ENCODE measurements at regions not wholly inside any gene's neighbourhood (a gene's known extent, or its start where the extent isn't known, plus 50 kb on each side); places are given as distances from the start of the nearest gene placed in this dataset.

- Histone ChIP-seq H3K36me3 (ENCODE audit: low read depth) (no peaks in the 10 kb centered on the region), H3K4me3 (no peak overlapping the region), H3K9me3 (no peaks in the 10 kb centered on the region), H3K4me1 (ENCODE audit: low read depth) (no peaks in the 10 kb centered on the region)
- ATAC-seq (no peak), DNase-seq (no peak)
- intact Hi-C loops (cut with DNase I, micrococcal nuclease) = no loop called here
- no peak for TF ChIP-seq CTCF (IDR thresholded peaks at IDR 0.05)
Observed at GRCh38 chr18:67682516-67682915, 166.0 kb upstream of the DSEL start.

- intact Hi-C loops (cut with DNase I, micrococcal nuclease) = no loop called here
- no peaks in the 10 kb centered on the region for H3K9me3 ChIP-seq
- no peak for ATAC-seq
Observed at GRCh38 chr18:67677489-67677888, 161.0 kb upstream of the DSEL start.

GRCh38 chr18:67672716-67673115, 156.2 kb upstream of the DSEL start:
- intact Hi-C loops (cut with DNase I, micrococcal nuclease) = no loop called here

More at GRCh38 chr18:67677489-67677888, 161.0 kb upstream of the DSEL start:
- TF ChIP-seq CTCF (IDR thresholded peaks at IDR 0.05) = no peak
- DNase-seq = no peak
- Histone ChIP-seq H3K4me1 (ENCODE audit: low read depth) (no peaks in the 10 kb centered on the region), H3K36me3 (ENCODE audit: low read depth) (no peaks in the 10 kb centered on the region), H3K4me3 (no peak overlapping the region)

GRCh38 chr18:67672155-67672554, 155.6 kb upstream of the DSEL start:
- ATAC-seq (no peak), DNase-seq (no peak)
- Histone ChIP-seq H3K9me3 (no peaks in the 10 kb centered on the region), H3K36me3 (ENCODE audit: low read depth) (no peaks in the 10 kb centered on the region), H3K4me3 (no peak overlapping the region), H3K4me1 (ENCODE audit: low read depth) (no peaks in the 10 kb centered on the region)
- TF ChIP-seq CTCF (IDR thresholded peaks at IDR 0.05) = no peak
- intact Hi-C loops (cut with DNase I, micrococcal nuclease) = no loop called here

More at GRCh38 chr18:67672716-67673115, 156.2 kb upstream of the DSEL start:
- Histone ChIP-seq H3K4me3 (no peak overlapping the region), H3K4me1 (ENCODE audit: low read depth) (no peaks in the 10 kb centered on the region), H3K36me3 (ENCODE audit: low read depth) (no peaks in the 10 kb centered on the region), H3K9me3 (no peaks in the 10 kb centered on the region)
- no peak for DNase-seq
- no peak for ATAC-seq
- TF ChIP-seq CTCF (IDR thresholded peaks at IDR 0.05) = no peak

- no peaks in the 10 kb centered on the region for H3K9me3 ChIP-seq
- DNase-seq (no peak), ATAC-seq (no peak)
- H3K4me3 ChIP-seq = no peak overlapping the region
- H3K4me1 ChIP-seq (ENCODE audit: low read depth) = no peaks in the 10 kb centered on the region
- intact Hi-C loops (cut with DNase I, micrococcal nuclease) = no loop called here
- TF ChIP-seq CTCF (IDR thresholded peaks at IDR 0.05) = no peak
- H3K36me3 ChIP-seq (ENCODE audit: low read depth) = no peaks in the 10 kb centered on the region
Observed at GRCh38 chr18:67670024-67670543, 153.6 kb upstream of the DSEL start.

GRCh38 chr18:67665266-67665665, 148.7 kb upstream of the DSEL start:
- Histone ChIP-seq H3K9me3 (no peaks in the 10 kb centered on the region), H3K4me1 (ENCODE audit: low read depth) (no peaks in the 10 kb centered on the region), H3K4me3 (no peak overlapping the region), H3K36me3 (ENCODE audit: low read depth) (no peaks in the 10 kb centered on the region)
- no peak for ATAC-seq
- DNase-seq = no peak
- intact Hi-C loops (cut with DNase I, micrococcal nuclease) = no loop called here
- TF ChIP-seq CTCF (IDR thresholded peaks at IDR 0.05) = no peak
